ENCODE measurements at regions not wholly inside any gene's neighbourhood (a gene's known extent, or its start where the extent isn't known, plus 50 kb on each side); places are given as distances from the start of the nearest gene placed in this dataset.

DNA sequence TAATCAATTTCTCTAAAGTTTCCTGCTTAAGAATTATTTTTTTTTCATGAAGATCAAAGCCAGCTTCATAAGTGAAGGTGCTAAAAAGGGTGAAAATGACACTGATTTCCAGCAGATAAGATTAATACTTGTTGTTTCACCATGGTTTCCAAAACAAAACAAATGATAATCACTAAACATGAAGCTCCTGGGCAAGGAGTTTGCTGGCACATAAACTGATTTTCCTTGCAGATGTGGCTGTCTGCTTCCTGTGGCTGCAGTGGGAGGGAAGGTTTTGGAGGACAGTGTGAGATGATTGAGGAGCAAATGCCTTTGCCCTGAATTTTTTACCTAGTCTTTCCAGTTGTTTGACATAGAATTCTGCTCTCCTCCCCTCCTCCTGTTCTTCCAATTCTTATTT is 228.8 kb downstream of the DIPK2A start:
- no peak overlapping the region for H3K4me3 ChIP-seq
- TF ChIP-seq, protein P1, sequence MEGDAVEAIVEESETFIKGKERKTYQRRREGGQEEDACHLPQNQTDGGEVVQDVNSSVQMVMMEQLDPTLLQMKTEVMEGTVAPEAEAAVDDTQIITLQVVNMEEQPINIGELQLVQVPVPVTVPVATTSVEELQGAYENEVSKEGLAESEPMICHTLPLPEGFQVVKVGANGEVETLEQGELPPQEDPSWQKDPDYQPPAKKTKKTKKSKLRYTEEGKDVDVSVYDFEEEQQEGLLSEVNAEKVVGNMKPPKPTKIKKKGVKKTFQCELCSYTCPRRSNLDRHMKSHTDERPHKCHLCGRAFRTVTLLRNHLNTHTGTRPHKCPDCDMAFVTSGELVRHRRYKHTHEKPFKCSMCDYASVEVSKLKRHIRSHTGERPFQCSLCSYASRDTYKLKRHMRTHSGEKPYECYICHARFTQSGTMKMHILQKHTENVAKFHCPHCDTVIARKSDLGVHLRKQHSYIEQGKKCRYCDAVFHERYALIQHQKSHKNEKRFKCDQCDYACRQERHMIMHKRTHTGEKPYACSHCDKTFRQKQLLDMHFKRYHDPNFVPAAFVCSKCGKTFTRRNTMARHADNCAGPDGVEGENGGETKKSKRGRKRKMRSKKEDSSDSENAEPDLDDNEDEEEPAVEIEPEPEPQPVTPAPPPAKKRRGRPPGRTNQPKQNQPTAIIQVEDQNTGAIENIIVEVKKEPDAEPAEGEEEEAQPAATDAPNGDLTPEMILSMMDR (IDR thresholded peaks at IDR 0.05): no peak
- intact Hi-C loops (cut with DNase I): no loop called here

DNA sequence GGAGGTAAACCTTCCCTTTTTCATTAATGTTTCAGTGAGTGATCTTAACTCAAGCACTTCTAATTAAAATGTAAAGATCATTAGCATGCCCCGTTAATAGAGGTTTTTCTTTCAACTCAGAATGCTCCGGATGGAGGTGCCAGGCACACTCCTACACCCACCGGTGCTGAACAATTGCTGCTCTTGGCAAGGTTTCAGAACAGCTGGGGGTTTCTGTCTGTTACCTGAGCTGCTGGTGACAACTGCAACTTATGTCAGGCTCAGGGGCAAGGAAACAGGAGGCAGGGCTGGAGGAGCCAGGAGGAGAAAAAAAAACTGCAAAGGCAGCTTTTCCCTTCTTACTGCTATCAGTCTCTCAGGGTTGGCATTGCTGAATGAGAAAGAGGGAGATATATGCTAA is 250.1 kb downstream of the DIPK2A start:
- DNase-seq (ENCODE audit: low spot score in 2 of 2): no peak
- Histone ChIP-seq H3K36me3 (no peaks in the 10 kb centered on the region), H3K27me3 (no peaks in the 10 kb centered on the region), H3K27ac (no peak overlapping the region), H3K4me3 (no peak overlapping the region), H3K9me3 (no peaks in the 10 kb centered on the region), H3K4me1 (no peaks in the 10 kb centered on the region)
- TF ChIP-seq, protein P1 (IDR thresholded peaks at IDR 0.05): no peak
- intact Hi-C loops (cut with DNase I): no loop called here

More for the DNA sequence above, 228.8 kb downstream of the DIPK2A start:
- no peak for DNase-seq (ENCODE audit: low spot score in 2 of 2)
- Histone ChIP-seq H3K27me3 (no peaks in the 10 kb centered on the region), H3K9me3 (peaks cover 0 to 4% of the 10 kb centered on the region in 2 donors), H3K4me1 (no peaks in the 10 kb centered on the region), H3K27ac (no peak overlapping the region), H3K36me3 (no peaks in the 10 kb centered on the region)

DNA sequence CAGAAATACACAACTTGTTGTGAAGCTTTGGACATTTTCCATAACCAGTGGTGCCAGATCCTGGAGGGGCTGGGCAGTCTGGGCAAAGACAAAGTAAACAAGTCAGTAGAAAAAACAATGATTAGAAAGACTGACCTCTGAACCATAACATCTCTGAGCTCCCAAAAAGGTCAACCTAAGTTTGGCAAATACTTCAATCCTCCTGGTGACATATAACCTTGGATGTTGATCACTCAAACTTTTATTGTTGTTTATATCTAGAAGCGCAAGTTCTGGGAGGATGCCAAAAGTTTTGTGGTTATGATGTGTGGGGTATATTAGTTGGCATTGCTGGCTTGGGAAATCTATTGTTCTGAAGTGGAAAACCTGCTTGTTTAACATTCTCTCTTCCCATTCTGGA is 257.7 kb downstream of the DIPK2A start:
- Histone ChIP-seq H3K4me3 (no peak overlapping the region), H3K27ac (no peak overlapping the region), H3K36me3 (no peaks in the 10 kb centered on the region), H3K27me3 (no peaks in the 10 kb centered on the region), H3K4me1 (no peaks in the 10 kb centered on the region), H3K9me3 (peaks cover 0 to 3% of the 10 kb centered on the region in 2 donors)
- no peak for DNase-seq (ENCODE audit: low spot score in 2 of 2)
- intact Hi-C loops (cut with DNase I): no loop called here
- TF ChIP-seq, protein P1 (IDR thresholded peaks at IDR 0.05): no peak

DNA sequence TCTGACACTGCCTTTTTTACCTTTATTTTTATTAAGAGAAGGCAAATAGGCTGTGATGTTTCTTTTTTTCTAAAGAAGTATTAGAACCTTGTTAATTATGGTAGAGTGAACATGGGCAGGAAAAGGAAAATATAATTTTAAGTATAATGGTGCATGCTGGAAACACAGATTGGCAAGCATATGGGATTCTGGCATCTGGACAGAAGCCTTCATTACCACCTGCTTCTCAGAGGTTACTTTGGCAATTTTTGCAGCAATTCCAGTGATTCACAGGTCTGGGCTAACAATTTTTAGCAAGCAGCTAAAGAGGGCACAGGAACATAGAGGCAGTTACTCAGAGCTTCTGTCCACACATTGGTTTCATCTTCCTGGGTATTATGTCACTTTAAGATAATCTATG is 258.3 kb downstream of the DIPK2A start:
- intact Hi-C loops (cut with DNase I): no loop called here
- Histone ChIP-seq H3K9me3 (peaks cover 0 to 3% of the 10 kb centered on the region in 2 donors), H3K4me1 (no peaks in the 10 kb centered on the region), H3K27ac (no peak overlapping the region), H3K36me3 (no peaks in the 10 kb centered on the region), H3K4me3 (no peak overlapping the region), H3K27me3 (no peaks in the 10 kb centered on the region)
- TF ChIP-seq, protein P1 (IDR thresholded peaks at IDR 0.05): no peak
- no peak for DNase-seq (ENCODE audit: low spot score in 2 of 2)

GRCh38 chr3:144235489-144235888 is 263.9 kb downstream of the DIPK2A start:
- intact Hi-C loops (cut with DNase I): no loop called here
- Histone ChIP-seq H3K4me1 (no peaks in the 10 kb centered on the region), H3K27ac (no peak overlapping the region), H3K36me3 (no peaks in the 10 kb centered on the region), H3K27me3 (no peaks in the 10 kb centered on the region), H3K4me3 (no peak overlapping the region), H3K9me3 (no peaks in the 10 kb centered on the region)
- DNase-seq (ENCODE audit: low spot score in 2 of 2): no peak
- TF ChIP-seq, protein P1 (IDR thresholded peaks at IDR 0.05): no peak

- H3K4me1 ChIP-seq: no peaks in the 10 kb centered on the region
- no peaks in the 10 kb centered on the region for H3K36me3 ChIP-seq
- TF ChIP-seq, protein P1 (IDR thresholded peaks at IDR 0.05): no peak
- H3K9me3 ChIP-seq: no peaks in the 10 kb centered on the region
- intact Hi-C loops (cut with DNase I): no loop called here
- H3K4me3 ChIP-seq: no peak overlapping the region
- no peak overlapping the region for H3K27ac ChIP-seq
- DNase-seq (ENCODE audit: low spot score in 2 of 2): no peak
- no peaks in the 10 kb centered on the region for H3K27me3 ChIP-seq
Measured at GRCh38 chr3:144237351-144237750, 265.7 kb downstream of the DIPK2A start.
